ENCODE measurements at regions not wholly inside any gene's neighbourhood (a gene's known extent, or its start where the extent isn't known, plus 50 kb on each side); places are given as distances from the start of the nearest gene placed in this dataset.

GRCh38 chr2:105458076-105458475 is 59.2 kb upstream of the FHL2 start:
- no peak for TF ChIP-seq CTCF (IDR thresholded peaks at IDR 0.05; ENCODE audit: control insufficient read depth, insufficient read depth, low read depth, low read length, missing control alignments)
- DNase-seq (ENCODE audit: low read depth), result no peak
- no peak overlapping the region for H3K4me3 ChIP-seq (ENCODE audit: control insufficient read depth, low read depth, low read length)

DNA sequence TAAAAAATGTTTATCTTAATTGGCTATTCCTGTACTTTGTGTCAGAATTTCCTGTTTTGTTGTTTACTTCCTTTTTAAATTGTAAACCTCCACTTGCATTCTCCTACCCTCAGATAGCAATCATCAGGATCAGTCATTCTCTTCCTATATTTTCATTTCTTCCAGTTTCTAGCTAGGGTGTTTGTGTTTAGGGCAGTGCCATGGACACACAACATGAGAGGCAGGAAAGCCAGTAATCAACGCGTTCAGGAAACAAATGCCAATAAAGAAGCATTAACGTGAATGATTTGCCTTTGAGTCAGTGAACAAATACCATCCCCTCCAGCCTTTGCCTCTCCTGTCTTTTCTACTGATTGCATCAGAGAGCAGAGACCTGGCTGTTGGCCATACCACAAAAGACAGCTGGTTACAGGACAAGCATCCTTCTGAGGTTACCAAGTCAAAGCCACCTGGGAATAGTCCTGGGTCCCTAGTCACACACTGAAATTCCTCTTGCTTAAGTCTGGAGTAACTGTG is 56.7 kb upstream of the FHL2 start:
- H3K4me3 ChIP-seq (ENCODE audit: control insufficient read depth, low read depth, low read length), result no peak overlapping the region
- no peak for TF ChIP-seq CTCF (IDR thresholded peaks at IDR 0.05; ENCODE audit: control insufficient read depth, insufficient read depth, low read depth, low read length, missing control alignments)
- DNase-seq (ENCODE audit: low read depth), result peak; percentile 99

GRCh38 chr2:105454801-105455485 is 56.1 kb upstream of the FHL2 start:
- H3K4me3 ChIP-seq (ENCODE audit: control insufficient read depth, low read depth, low read length), result no peak overlapping the region
- peak; percentile 80 for DNase-seq (ENCODE audit: low read depth)
- peak; percentile 65 for TF ChIP-seq CTCF (IDR thresholded peaks at IDR 0.05; ENCODE audit: control insufficient read depth, insufficient read depth, low read depth, low read length, missing control alignments)

DNA sequence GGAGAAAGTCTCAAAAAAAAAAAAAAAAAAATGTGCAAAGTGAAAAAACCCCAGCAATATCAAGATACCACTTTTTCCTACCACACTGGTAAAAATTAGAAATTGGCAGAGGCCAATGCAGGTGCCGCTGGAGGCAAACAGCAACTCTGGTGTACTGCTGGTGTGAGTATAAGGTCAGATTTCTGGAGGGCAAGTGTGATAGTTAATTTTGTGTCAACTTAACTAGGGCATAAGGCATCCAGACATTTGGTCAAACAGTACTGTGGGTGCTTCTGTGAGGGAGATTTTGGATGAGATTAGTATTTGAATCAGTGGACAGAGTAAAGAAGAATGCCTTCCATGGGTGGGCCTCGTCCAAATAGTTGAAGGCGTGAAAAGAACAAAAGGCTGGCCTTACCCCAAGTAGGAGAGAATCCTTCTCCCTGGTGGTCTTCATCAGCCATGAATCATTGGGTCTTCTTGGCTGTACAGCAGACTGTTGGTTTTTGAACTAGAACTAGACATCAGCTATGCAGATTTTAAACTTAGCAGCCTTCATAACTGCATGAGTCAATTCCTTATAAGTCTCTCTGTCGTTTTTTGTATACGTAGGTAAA is 52.8 kb upstream of the FHL2 start:
- no peak for TF ChIP-seq CTCF (IDR thresholded peaks at IDR 0.05; ENCODE audit: control insufficient read depth, insufficient read depth, low read depth, low read length, missing control alignments)

GRCh38 chr2:105450471-105450870 is 51.6 kb upstream of the FHL2 start:
- DNase-seq (ENCODE audit: low read depth), result no peak
- no peak overlapping the region for H3K4me3 ChIP-seq (ENCODE audit: control insufficient read depth, low read depth, low read length)
- no peak for TF ChIP-seq CTCF (IDR thresholded peaks at IDR 0.05; ENCODE audit: control insufficient read depth, insufficient read depth, low read depth, low read length, missing control alignments)

More for the DNA sequence above, 52.8 kb upstream of the FHL2 start:
- DNase-seq (ENCODE audit: low read depth), result no peak
- no peak overlapping the region for H3K4me3 ChIP-seq (ENCODE audit: control insufficient read depth, low read depth, low read length)

GRCh38 chr2:105449076-105449475 is 50.2 kb upstream of the FHL2 start:
- no peak for TF ChIP-seq CTCF (IDR thresholded peaks at IDR 0.05; ENCODE audit: control insufficient read depth, insufficient read depth, low read depth, low read length, missing control alignments)
- DNase-seq (ENCODE audit: low read depth), result no peak
- H3K4me3 ChIP-seq (ENCODE audit: control insufficient read depth, low read depth, low read length), result no peak overlapping the region
